ENCODE measurements at regions not wholly inside any gene's neighbourhood (a gene's known extent, or its start where the extent isn't known, plus 50 kb on each side); places are given as distances from the start of the nearest gene placed in this dataset.

GRCh38 chr13:83752141-83752540, 130.1 kb downstream of the SLITRK1 start:
- Histone ChIP-seq H3K79me2 (no peaks in the 10 kb centered on the region), H3K4me3 (no peak overlapping the region), H2AFZ (no peak overlapping the region), H3K9me2 (replicated peaks; ENCODE audit: insufficient read depth) (no peaks in the 10 kb centered on the region), H4K20me1 (ENCODE audit: insufficient read depth, poor library complexity, severe bottlenecking) (no peaks in the 10 kb centered on the region), H3K4me2 (no peak overlapping the region), H3K27me3 (no peaks in the 10 kb centered on the region), H3K27ac (no peak overlapping the region), H3K9me3 (ENCODE audit: low read depth) (no peaks in the 10 kb centered on the region), H3K36me3 (replicated peaks; ENCODE audit: insufficient read depth, low read depth) (no peaks in the 10 kb centered on the region), H3K4me1 (ENCODE audit: insufficient read depth) (no peaks in the 10 kb centered on the region)
- TF ChIP-seq, protein P1, sequence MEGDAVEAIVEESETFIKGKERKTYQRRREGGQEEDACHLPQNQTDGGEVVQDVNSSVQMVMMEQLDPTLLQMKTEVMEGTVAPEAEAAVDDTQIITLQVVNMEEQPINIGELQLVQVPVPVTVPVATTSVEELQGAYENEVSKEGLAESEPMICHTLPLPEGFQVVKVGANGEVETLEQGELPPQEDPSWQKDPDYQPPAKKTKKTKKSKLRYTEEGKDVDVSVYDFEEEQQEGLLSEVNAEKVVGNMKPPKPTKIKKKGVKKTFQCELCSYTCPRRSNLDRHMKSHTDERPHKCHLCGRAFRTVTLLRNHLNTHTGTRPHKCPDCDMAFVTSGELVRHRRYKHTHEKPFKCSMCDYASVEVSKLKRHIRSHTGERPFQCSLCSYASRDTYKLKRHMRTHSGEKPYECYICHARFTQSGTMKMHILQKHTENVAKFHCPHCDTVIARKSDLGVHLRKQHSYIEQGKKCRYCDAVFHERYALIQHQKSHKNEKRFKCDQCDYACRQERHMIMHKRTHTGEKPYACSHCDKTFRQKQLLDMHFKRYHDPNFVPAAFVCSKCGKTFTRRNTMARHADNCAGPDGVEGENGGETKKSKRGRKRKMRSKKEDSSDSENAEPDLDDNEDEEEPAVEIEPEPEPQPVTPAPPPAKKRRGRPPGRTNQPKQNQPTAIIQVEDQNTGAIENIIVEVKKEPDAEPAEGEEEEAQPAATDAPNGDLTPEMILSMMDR (IDR thresholded peaks at IDR 0.05; ENCODE audit: poor library complexity), result no peak
- no peak for TF ChIP-seq EZH2phosphoT487 (IDR thresholded peaks at IDR 0.05; ENCODE audit: low read depth, severe bottlenecking, unreplicated experiment)
- TF ChIP-seq EZH2 (IDR thresholded peaks at IDR 0.05; ENCODE audit: borderline replicate concordance), result no peak
- 78% methylated on average over 4 of the region's 4 CpGs for WGBS (ENCODE audit: low lambda C conversion rate, missing lambda C conversion rate)
- DNase-seq (ENCODE audit: low spot score), result no peak

DNA sequence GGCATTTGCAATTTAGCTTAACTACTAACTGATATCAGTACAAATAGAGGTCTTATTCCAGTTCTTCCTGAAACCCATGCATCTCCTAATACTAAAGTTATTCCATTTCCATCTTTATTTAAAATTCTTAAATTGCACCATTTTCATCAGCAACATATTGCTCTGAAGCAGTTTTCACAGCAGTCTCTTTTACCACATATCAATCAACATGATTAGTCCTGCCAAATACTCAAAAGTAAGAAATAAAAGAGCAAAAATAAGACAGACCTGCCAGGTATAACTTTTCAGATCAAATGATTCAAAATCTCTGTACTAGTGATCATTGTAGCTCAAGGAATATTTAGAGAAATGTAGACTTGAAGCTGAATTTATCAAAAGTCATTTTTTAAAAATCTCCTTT, 141.7 kb downstream of the SLITRK1 start:
- no peaks in the 10 kb centered on the region for H4K20me1 ChIP-seq (ENCODE audit: insufficient read depth, poor library complexity, severe bottlenecking)
- H3K9me2 ChIP-seq (replicated peaks; ENCODE audit: insufficient read depth), result no peaks in the 10 kb centered on the region
- no peaks in the 10 kb centered on the region for H3K27me3 ChIP-seq
- no peaks in the 10 kb centered on the region for H3K9me3 ChIP-seq (ENCODE audit: low read depth)
- no peak for DNase-seq (ENCODE audit: low spot score)
- H3K36me3 ChIP-seq (replicated peaks; ENCODE audit: insufficient read depth, low read depth), result no peaks in the 10 kb centered on the region
- H3K79me2 ChIP-seq, result no peaks in the 10 kb centered on the region
- no peak overlapping the region for H3K4me3 ChIP-seq
- TF ChIP-seq EZH2 (IDR thresholded peaks at IDR 0.05; ENCODE audit: borderline replicate concordance), result no peak
- TF ChIP-seq, protein P1 (IDR thresholded peaks at IDR 0.05; ENCODE audit: poor library complexity), result no peak
- TF ChIP-seq EZH2phosphoT487 (IDR thresholded peaks at IDR 0.05; ENCODE audit: low read depth, severe bottlenecking, unreplicated experiment), result no peak
- no peak overlapping the region for H3K27ac ChIP-seq
- H2AFZ ChIP-seq, result no peak overlapping the region
- H3K4me1 ChIP-seq (ENCODE audit: insufficient read depth), result no peaks in the 10 kb centered on the region
- no peak overlapping the region for H3K4me2 ChIP-seq

DNA sequence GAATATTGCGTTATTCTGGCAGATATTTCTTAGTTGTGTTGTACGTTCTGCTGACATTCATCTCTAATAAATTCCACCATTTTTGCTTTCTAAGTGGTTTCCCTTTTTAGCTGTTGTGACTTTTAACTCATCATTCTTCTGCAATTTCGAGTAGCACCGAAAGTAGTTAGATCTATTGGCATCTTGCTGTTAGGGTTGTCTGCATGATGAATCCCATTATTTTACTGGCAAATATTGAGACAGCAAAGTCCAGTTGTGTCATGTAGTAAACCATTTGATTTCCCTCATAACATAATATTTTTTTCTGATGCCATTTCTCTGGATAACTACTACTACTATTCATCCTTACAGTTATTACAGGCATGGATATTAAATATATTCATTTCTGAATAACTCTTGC, 143.9 kb downstream of the SLITRK1 start:
- H3K27ac ChIP-seq, result no peak overlapping the region
- H4K20me1 ChIP-seq (ENCODE audit: insufficient read depth, poor library complexity, severe bottlenecking), result no peaks in the 10 kb centered on the region
- no peak for DNase-seq (ENCODE audit: low spot score)
- no peak overlapping the region for H2AFZ ChIP-seq
- H3K4me1 ChIP-seq (ENCODE audit: insufficient read depth), result no peaks in the 10 kb centered on the region
- no peak for TF ChIP-seq EZH2phosphoT487 (IDR thresholded peaks at IDR 0.05; ENCODE audit: low read depth, severe bottlenecking, unreplicated experiment)
- no peak for TF ChIP-seq EZH2 (IDR thresholded peaks at IDR 0.05; ENCODE audit: borderline replicate concordance)
- TF ChIP-seq, protein P1 (IDR thresholded peaks at IDR 0.05; ENCODE audit: poor library complexity), result no peak
- 94% methylated on average over 4 of the region's 4 CpGs for WGBS (ENCODE audit: low lambda C conversion rate, missing lambda C conversion rate)
- no peaks in the 10 kb centered on the region for H3K9me3 ChIP-seq (ENCODE audit: low read depth)
- H3K79me2 ChIP-seq, result no peaks in the 10 kb centered on the region
- H3K4me3 ChIP-seq, result no peak overlapping the region
- no peaks in the 10 kb centered on the region for H3K36me3 ChIP-seq (replicated peaks; ENCODE audit: insufficient read depth, low read depth)
- H3K27me3 ChIP-seq, result no peaks in the 10 kb centered on the region
- no peak overlapping the region for H3K4me2 ChIP-seq
- no peaks in the 10 kb centered on the region for H3K9me2 ChIP-seq (replicated peaks; ENCODE audit: insufficient read depth)

- H3K27me3 ChIP-seq, result no peaks in the 10 kb centered on the region
- H3K4me2 ChIP-seq, result no peak overlapping the region
- no peak overlapping the region for H3K27ac ChIP-seq
- no peaks in the 10 kb centered on the region for H4K20me1 ChIP-seq (ENCODE audit: insufficient read depth, poor library complexity, severe bottlenecking)
- H3K4me1 ChIP-seq (ENCODE audit: insufficient read depth), result no peaks in the 10 kb centered on the region
- H3K79me2 ChIP-seq, result no peaks in the 10 kb centered on the region
- no peaks in the 10 kb centered on the region for H3K9me3 ChIP-seq (ENCODE audit: low read depth)
- H3K4me3 ChIP-seq, result no peak overlapping the region
- H3K36me3 ChIP-seq (replicated peaks; ENCODE audit: insufficient read depth, low read depth), result no peaks in the 10 kb centered on the region
- no peaks in the 10 kb centered on the region for H3K9me2 ChIP-seq (replicated peaks; ENCODE audit: insufficient read depth)
- H2AFZ ChIP-seq, result no peak overlapping the region
- TF ChIP-seq EZH2 (IDR thresholded peaks at IDR 0.05; ENCODE audit: borderline replicate concordance) (no peak), EZH2phosphoT487 (IDR thresholded peaks at IDR 0.05; ENCODE audit: low read depth, severe bottlenecking, unreplicated experiment) (no peak)
- TF ChIP-seq, protein P1 (IDR thresholded peaks at IDR 0.05; ENCODE audit: poor library complexity), result no peak
- no peak for DNase-seq (ENCODE audit: low spot score)
Measured at GRCh38 chr13:83733293-83733692, 149.0 kb downstream of the SLITRK1 start.

Data from hepatocyte (in vitro differentiated cells).